Glutamatergic neuron (in vitro differentiated cells): ENCODE measurements at regions not wholly inside any gene's neighbourhood (a gene's known extent, or its start where the extent isn't known, plus 50 kb on each side); places are given as distances from the start of the nearest gene placed in this dataset.

Experiments
- DNase-seq: peaks from one replicate; pipeline ENCODE4 v3.0.0; 2022
- H3K27ac Mint-ChIP-seq: one replicate; pipeline ENCODE4 v1.8.0; 2020; ENCODE audit warnings: mild to moderate bottlenecking, mixed read lengths, inconsistent platforms; ENCODE audit not compliant: unreplicated experiment
- H3K27me3 Mint-ChIP-seq: one replicate; pipeline ENCODE4 v1.8.0; 2020; ENCODE audit warnings: mild to moderate bottlenecking, moderate library complexity, mixed read lengths, inconsistent platforms; ENCODE audit not compliant: unreplicated experiment
- H3K36me3 Mint-ChIP-seq: one replicate; pipeline ENCODE4 v1.8.0; 2020; ENCODE audit warnings: mild to moderate bottlenecking, mixed read lengths, inconsistent platforms; ENCODE audit not compliant: unreplicated experiment
- H3K4me1 Mint-ChIP-seq: one replicate; pipeline ENCODE4 v1.8.0; 2020; ENCODE audit warnings: mild to moderate bottlenecking, low read depth, mixed read lengths, inconsistent platforms; ENCODE audit not compliant: unreplicated experiment
- H3K4me3 Mint-ChIP-seq: one replicate; pipeline ENCODE4 v1.8.0; 2020; ENCODE audit warnings: mild to moderate bottlenecking, mixed read lengths, inconsistent platforms; ENCODE audit not compliant: unreplicated experiment
- H3K9me3 Mint-ChIP-seq: one replicate; pipeline ENCODE4 v1.8.0; 2020; ENCODE audit warnings: mild to moderate bottlenecking, moderate library complexity, mixed read lengths, inconsistent platforms; ENCODE audit not compliant: unreplicated experiment
- CTCF ChIP-seq: fragments of 200-600 bp; sonication (generic); IDR thresholded peaks from one replicate; pipeline ENCODE4 v1.5.0; 2021; ENCODE audit not compliant: partially characterized antibody, unreplicated experiment

- DNase-seq, result no peak
- Mint-ChIP-seq H3K4me1 (no peaks in the 10 kb centered on the region), H3K4me3 (no peak overlapping the region), H3K36me3 (no peaks in the 10 kb centered on the region), H3K9me3 (no peaks in the 10 kb centered on the region), H3K27me3 (no peaks in the 10 kb centered on the region), H3K27ac (no peak overlapping the region)
- no peak for TF ChIP-seq CTCF
Measured at GRCh38 chr4:147409350-147409749, 71.5 kb upstream of the EDNRA start.

GRCh38 chr4:147418226-147418625 lies 62.7 kb upstream of the EDNRA start:
- no peak overlapping the region for H3K27ac Mint-ChIP-seq
- H3K36me3 Mint-ChIP-seq, result no peaks in the 10 kb centered on the region
- no peak overlapping the region for H3K4me3 Mint-ChIP-seq
- no peak for DNase-seq
- no peak for TF ChIP-seq CTCF
- no peaks in the 10 kb centered on the region for H3K4me1 Mint-ChIP-seq
- H3K27me3 Mint-ChIP-seq, result no peaks in the 10 kb centered on the region
- peaks cover 1% of the 10 kb centered on the region for H3K9me3 Mint-ChIP-seq

- Mint-ChIP-seq H3K27me3 (no peaks in the 10 kb centered on the region), H3K27ac (no peak overlapping the region)
Measured at GRCh38 chr4:147421456-147421855, 59.4 kb upstream of the EDNRA start.

GRCh38 chr4:147423229-147423628 lies 57.7 kb upstream of the EDNRA start:
- Mint-ChIP-seq H3K4me3 (no peak overlapping the region), H3K9me3 (peaks cover 1% of the 10 kb centered on the region), H3K27ac (no peak overlapping the region), H3K36me3 (no peaks in the 10 kb centered on the region), H3K27me3 (no peaks in the 10 kb centered on the region), H3K4me1 (no peaks in the 10 kb centered on the region)
- TF ChIP-seq CTCF, result no peak
- DNase-seq, result no peak

More at GRCh38 chr4:147421456-147421855, 59.4 kb upstream of the EDNRA start:
- H3K36me3 Mint-ChIP-seq, result no peaks in the 10 kb centered on the region
- H3K4me1 Mint-ChIP-seq, result no peaks in the 10 kb centered on the region
- H3K9me3 Mint-ChIP-seq, result peaks cover 1% of the 10 kb centered on the region
- no peak overlapping the region for H3K4me3 Mint-ChIP-seq
- DNase-seq, result no peak
- TF ChIP-seq CTCF, result no peak

- Mint-ChIP-seq H3K36me3 (no peaks in the 10 kb centered on the region), H3K4me1 (no peaks in the 10 kb centered on the region), H3K9me3 (peaks cover 1% of the 10 kb centered on the region), H3K27ac (no peak overlapping the region), H3K4me3 (no peak overlapping the region), H3K27me3 (no peaks in the 10 kb centered on the region)
- TF ChIP-seq CTCF, result no peak
- DNase-seq, result no peak
Measured at GRCh38 chr4:147425019-147425418, 55.9 kb upstream of the EDNRA start.
